ENCODE measurements at regions not wholly inside any gene's neighbourhood (a gene's known extent, or its start where the extent isn't known, plus 50 kb on each side); places are given as distances from the start of the nearest gene placed in this dataset.

GRCh38 chr10:83917537-83918506 lies 221.5 kb upstream of the GHITM start:
- TF ChIP-seq CTCF (IDR thresholded peaks at IDR 0.05) (no peak), HOXA7 (CRISPR knock-in tag; IDR thresholded peaks at IDR 0.05) (no peak)

All from A549 (cell line).